GM12891 (cell line): ENCODE measurements at regions not wholly inside any gene's neighbourhood (a gene's known extent, or its start where the extent isn't known, plus 50 kb on each side); places are given as distances from the start of the nearest gene placed in this dataset.

Experiments
- POLR2A ChIP-seq: IDR thresholded peaks from 2 replicates; pipeline ENCODE4 v1.6.1; 2011; ENCODE audit warnings: low read depth, low read length, control low read depth
- POLR2AphosphoS5 ChIP-seq: IDR thresholded peaks from 2 replicates; pipeline ENCODE4 v1.6.1; 2011; ENCODE audit warnings: low read depth, low read length, control low read depth
- TAF1 ChIP-seq: IDR thresholded peaks from 2 replicates; pipeline ENCODE4 v1.6.1; 2011; ENCODE audit warnings: low read depth, low read length, control low read depth

GRCh38 chr6:100234625-100235024 is 230.1 kb downstream of the SIM1 start:
- no peak for TF ChIP-seq POLR2A
- no peak for TF ChIP-seq TAF1
- no peak for TF ChIP-seq POLR2AphosphoS5
